Sigmoid colon (tissue), 3 donors: ENCODE measurements at regions not wholly inside any gene's neighbourhood (a gene's known extent, or its start where the extent isn't known, plus 50 kb on each side); places are given as distances from the start of the nearest gene placed in this dataset.

ENCODE experiments used
- POLR2A ChIP-seq, 2 donors: fragments of 450-650 bp; IDR thresholded peaks; one replicate each; pipeline ENCODE4 v1.6.1; 2016; ENCODE audit warnings: antibody characterized with exemption in 2 of 2, mild to moderate bottlenecking in 2 of 2, moderate library complexity in 2 of 2
- TF ChIP-seq, protein P1 (sequence below), 4 experiments: fragments of 450-650 bp in 3 of 4; fragments of 200-600 bp in 1 of 4; IDR thresholded peaks; one replicate each; pipeline ENCODE4 v1.5.1; 2016 to 2019; ENCODE audit warnings: antibody characterized with exemption in 4 of 4, mild to moderate bottlenecking in 3 of 4, moderate library complexity in 2 of 4

DNA sequence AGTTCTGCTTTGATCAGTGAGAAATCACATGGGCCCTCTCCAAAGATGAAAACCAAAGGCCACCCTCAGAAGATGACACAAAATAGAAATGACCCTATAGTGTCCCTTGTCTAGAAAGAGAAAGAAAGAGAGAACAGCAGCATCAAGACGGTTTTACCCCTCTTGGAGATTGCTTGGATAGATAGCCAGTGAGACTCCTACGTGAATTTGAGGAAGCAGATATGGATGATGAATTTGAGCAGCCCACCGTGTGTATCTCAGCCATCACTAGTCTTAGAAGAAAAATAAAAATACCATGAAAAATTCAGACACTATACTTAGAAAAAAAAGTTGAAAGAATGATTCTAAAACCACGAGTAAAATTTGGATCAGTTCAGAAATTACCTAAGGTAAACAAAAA lies 329.1 kb upstream of the CNTNAP5 start:
- TF ChIP-seq, protein P1, sequence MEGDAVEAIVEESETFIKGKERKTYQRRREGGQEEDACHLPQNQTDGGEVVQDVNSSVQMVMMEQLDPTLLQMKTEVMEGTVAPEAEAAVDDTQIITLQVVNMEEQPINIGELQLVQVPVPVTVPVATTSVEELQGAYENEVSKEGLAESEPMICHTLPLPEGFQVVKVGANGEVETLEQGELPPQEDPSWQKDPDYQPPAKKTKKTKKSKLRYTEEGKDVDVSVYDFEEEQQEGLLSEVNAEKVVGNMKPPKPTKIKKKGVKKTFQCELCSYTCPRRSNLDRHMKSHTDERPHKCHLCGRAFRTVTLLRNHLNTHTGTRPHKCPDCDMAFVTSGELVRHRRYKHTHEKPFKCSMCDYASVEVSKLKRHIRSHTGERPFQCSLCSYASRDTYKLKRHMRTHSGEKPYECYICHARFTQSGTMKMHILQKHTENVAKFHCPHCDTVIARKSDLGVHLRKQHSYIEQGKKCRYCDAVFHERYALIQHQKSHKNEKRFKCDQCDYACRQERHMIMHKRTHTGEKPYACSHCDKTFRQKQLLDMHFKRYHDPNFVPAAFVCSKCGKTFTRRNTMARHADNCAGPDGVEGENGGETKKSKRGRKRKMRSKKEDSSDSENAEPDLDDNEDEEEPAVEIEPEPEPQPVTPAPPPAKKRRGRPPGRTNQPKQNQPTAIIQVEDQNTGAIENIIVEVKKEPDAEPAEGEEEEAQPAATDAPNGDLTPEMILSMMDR (IDR thresholded peaks at IDR 0.05): no peak
- no peak for TF ChIP-seq POLR2A (IDR thresholded peaks at IDR 0.05)
